Peyer's patch (tissue), 4 donors: ENCODE measurements at regions not wholly inside any gene's neighbourhood (a gene's known extent, or its start where the extent isn't known, plus 50 kb on each side); places are given as distances from the start of the nearest gene placed in this dataset.

Experiments
- DNase-seq, 3 donors: peaks; one replicate each; pipeline ENCODE4 v3.0.0-alpha.2; 2017 to 2019
- H3K27ac ChIP-seq, 4 donors: fragments of 200-600 bp; sonication (generic); one replicate each; pipeline ENCODE4 v1.5.1; 2016 to 2019
- H3K27me3 ChIP-seq, 2 donors: fragments of 200-600 bp; sonication (generic); one replicate each; pipeline ENCODE4 v1.5.1; 2019
- H3K36me3 ChIP-seq, 3 donors: fragments of 200-600 bp; sonication (generic); one replicate each; pipeline ENCODE4 v1.5.1; 2016 to 2019
- H3K4me1 ChIP-seq, 4 donors: fragments of 200-600 bp; sonication (generic); one replicate each; pipeline ENCODE4 v1.5.1; 2016 to 2019
- H3K4me3 ChIP-seq, 4 donors: fragments of 200-600 bp; sonication (generic); 1 replicate in 3 of 4; 2 replicates in 1 of 4; pipeline ENCODE4 v1.5.1; 2016 to 2019; ENCODE audit warnings: mild to moderate bottlenecking in 1 of 4
- H3K9me3 ChIP-seq, 4 donors: fragments of 200-600 bp; sonication (generic); one replicate each; pipeline ENCODE4 v1.5.1; 2016 to 2019; ENCODE audit warnings: mild to moderate bottlenecking in 1 of 4
- POLR2A ChIP-seq, 2 donors: fragments of 450-650 bp; IDR thresholded peaks; one replicate each; pipeline ENCODE4 v1.5.1; 2017; ENCODE audit warnings: antibody characterized with exemption in 2 of 2, mild to moderate bottlenecking in 2 of 2, moderate library complexity in 2 of 2
- TF ChIP-seq, protein P1 (sequence below), 6 experiments: fragments of 450-650 bp in 4 of 6; fragments of 200-600 bp in 2 of 6; sonication (generic) in 1 of 6; IDR thresholded peaks; one replicate each; pipeline ENCODE4 v1.5.1; 2017 to 2019; ENCODE audit warnings: antibody characterized with exemption in 6 of 6, mild to moderate bottlenecking in 3 of 6, moderate library complexity in 1 of 6

- Histone ChIP-seq H3K36me3 (no peaks in the 10 kb centered on the region), H3K9me3 (no peaks in the 10 kb centered on the region), H3K27ac (no peak overlapping the region), H3K4me1 (no peaks in the 10 kb centered on the region), H3K4me3 (no peak overlapping the region), H3K27me3 (no peaks in the 10 kb centered on the region)
- no peak for DNase-seq
- TF ChIP-seq POLR2A (IDR thresholded peaks at IDR 0.05): no peak
- TF ChIP-seq, protein P1, sequence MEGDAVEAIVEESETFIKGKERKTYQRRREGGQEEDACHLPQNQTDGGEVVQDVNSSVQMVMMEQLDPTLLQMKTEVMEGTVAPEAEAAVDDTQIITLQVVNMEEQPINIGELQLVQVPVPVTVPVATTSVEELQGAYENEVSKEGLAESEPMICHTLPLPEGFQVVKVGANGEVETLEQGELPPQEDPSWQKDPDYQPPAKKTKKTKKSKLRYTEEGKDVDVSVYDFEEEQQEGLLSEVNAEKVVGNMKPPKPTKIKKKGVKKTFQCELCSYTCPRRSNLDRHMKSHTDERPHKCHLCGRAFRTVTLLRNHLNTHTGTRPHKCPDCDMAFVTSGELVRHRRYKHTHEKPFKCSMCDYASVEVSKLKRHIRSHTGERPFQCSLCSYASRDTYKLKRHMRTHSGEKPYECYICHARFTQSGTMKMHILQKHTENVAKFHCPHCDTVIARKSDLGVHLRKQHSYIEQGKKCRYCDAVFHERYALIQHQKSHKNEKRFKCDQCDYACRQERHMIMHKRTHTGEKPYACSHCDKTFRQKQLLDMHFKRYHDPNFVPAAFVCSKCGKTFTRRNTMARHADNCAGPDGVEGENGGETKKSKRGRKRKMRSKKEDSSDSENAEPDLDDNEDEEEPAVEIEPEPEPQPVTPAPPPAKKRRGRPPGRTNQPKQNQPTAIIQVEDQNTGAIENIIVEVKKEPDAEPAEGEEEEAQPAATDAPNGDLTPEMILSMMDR (IDR thresholded peaks at IDR 0.05): no peak
These were observed 440.5 kb downstream of the NR2F2 start for GRCh38 chr15:96771035-96771434.

DNA sequence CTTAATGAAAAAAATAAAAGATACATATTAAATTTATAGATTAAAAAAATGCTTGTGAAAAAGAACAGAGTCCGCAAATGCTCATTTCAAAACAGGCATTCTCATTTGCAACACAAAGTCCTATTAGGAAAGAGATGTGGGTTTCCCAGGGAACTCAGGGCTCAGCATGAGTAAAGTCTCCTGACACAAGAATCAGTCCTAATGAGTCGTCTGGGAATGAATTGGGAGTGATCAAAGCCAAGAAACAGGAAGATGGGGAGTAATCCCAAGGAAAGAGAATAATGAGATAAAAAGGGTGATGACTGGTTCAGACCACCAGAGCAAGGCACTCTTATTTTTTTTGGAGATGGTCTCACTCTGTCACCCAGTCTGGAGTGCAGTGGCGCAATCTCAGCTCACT, 443.7 kb downstream of the NR2F2 start:
- H3K27me3 ChIP-seq: no peaks in the 10 kb centered on the region
- H3K36me3 ChIP-seq: no peaks in the 10 kb centered on the region
- H3K9me3 ChIP-seq: no peaks in the 10 kb centered on the region
- TF ChIP-seq POLR2A (IDR thresholded peaks at IDR 0.05): no peak
- TF ChIP-seq, protein P1 (IDR thresholded peaks at IDR 0.05): no peak
- H3K4me3 ChIP-seq: no peak overlapping the region
- no peak overlapping the region for H3K27ac ChIP-seq
- no peak for DNase-seq
- H3K4me1 ChIP-seq: no peaks in the 10 kb centered on the region

DNA sequence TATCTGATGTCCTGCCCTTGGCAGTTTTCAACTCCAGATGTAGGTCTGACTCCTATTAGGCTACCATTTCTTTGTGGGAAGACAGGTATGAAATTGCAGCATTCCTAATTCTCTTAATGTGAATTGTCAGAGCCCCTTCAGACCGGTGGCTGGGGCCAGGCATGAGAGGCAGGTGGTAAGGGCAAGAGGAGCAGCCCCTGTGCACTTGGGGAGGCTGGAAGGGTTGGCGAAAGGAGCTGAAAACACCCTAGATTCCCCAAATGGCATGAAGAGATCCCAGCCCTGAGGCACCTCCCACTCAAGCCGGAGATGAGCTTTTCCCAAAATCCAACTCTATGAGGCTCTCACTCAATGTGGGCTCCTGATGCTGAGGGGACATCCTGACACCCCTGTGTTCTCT, 453.2 kb downstream of the NR2F2 start:
- no peak overlapping the region for H3K4me3 ChIP-seq
- no peaks in the 10 kb centered on the region for H3K27me3 ChIP-seq
- H3K4me1 ChIP-seq: no peaks in the 10 kb centered on the region
- no peak for DNase-seq
- H3K27ac ChIP-seq: no peak overlapping the region
- H3K36me3 ChIP-seq: no peaks in the 10 kb centered on the region
- no peaks in the 10 kb centered on the region for H3K9me3 ChIP-seq
- TF ChIP-seq, protein P1 (IDR thresholded peaks at IDR 0.05): no peak
- no peak for TF ChIP-seq POLR2A (IDR thresholded peaks at IDR 0.05)

DNA sequence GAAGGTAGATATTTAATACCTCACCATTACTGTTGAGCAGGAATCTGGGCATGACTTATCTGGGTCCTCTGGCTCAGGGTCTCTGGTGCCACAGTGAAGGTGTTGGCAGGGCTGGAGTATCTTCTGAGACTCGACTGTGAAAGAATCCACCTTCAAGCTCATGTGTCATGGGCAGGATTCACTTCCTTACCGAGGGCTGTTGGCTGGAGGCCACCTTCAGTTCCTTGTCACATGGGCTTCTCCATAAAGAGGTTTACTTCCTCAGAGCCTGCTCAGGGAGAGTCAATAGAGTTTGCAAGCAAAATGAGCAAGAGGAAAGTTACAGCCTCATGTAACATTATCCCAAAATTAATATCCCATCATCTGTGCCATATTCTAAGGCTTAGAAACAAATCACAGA, 459.5 kb downstream of the NR2F2 start:
- H3K27me3 ChIP-seq: no peaks in the 10 kb centered on the region
- H3K9me3 ChIP-seq: no peaks in the 10 kb centered on the region
- no peak for DNase-seq
- TF ChIP-seq, protein P1 (IDR thresholded peaks at IDR 0.05): no peak
- TF ChIP-seq POLR2A (IDR thresholded peaks at IDR 0.05): no peak
- H3K4me1 ChIP-seq: no peaks in the 10 kb centered on the region
- H3K27ac ChIP-seq: no peak overlapping the region
- no peaks in the 10 kb centered on the region for H3K36me3 ChIP-seq
- no peak overlapping the region for H3K4me3 ChIP-seq

DNA sequence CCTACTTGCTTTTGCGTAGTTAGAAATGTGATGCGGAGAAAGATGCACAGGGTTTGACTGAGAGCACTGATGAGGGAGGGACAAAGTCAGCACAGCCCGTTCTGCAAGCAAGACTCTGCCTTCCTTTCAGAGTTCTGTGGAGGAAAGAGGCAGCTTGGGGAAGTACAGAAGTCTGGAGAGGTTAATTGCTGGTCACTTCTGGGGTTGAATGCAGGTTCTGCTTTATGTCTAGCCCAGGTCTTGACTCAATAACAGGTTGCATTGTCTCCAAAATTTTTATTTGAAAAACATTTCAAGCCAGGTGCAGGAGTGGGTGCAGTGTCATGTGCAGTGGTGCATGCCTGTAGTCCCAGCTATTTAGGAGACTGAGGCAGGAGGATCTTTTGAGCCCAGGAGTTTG, 461.7 kb downstream of the NR2F2 start:
- no peaks in the 10 kb centered on the region for H3K4me1 ChIP-seq
- H3K27ac ChIP-seq: no peak overlapping the region
- H3K27me3 ChIP-seq: no peaks in the 10 kb centered on the region
- H3K36me3 ChIP-seq: no peaks in the 10 kb centered on the region
- H3K9me3 ChIP-seq: no peaks in the 10 kb centered on the region
- no peak overlapping the region for H3K4me3 ChIP-seq
- TF ChIP-seq, protein P1 (IDR thresholded peaks at IDR 0.05): no peak
- no peak for TF ChIP-seq POLR2A (IDR thresholded peaks at IDR 0.05)
- no peak for DNase-seq

GRCh38 chr15:96796841-96797240, 466.3 kb downstream of the NR2F2 start:
- TF ChIP-seq POLR2A (IDR thresholded peaks at IDR 0.05): no peak
- TF ChIP-seq, protein P1 (IDR thresholded peaks at IDR 0.05): no peak
- no peaks in the 10 kb centered on the region for H3K4me1 ChIP-seq
- no peak overlapping the region for H3K27ac ChIP-seq
- H3K36me3 ChIP-seq: no peaks in the 10 kb centered on the region
- H3K4me3 ChIP-seq: no peak overlapping the region
- no peaks in the 10 kb centered on the region for H3K9me3 ChIP-seq
- no peak for DNase-seq
- H3K27me3 ChIP-seq: no peaks in the 10 kb centered on the region
